Liver (tissue), 3 donors: ENCODE measurements at regions not wholly inside any gene's neighbourhood (a gene's known extent, or its start where the extent isn't known, plus 50 kb on each side); places are given as distances from the start of the nearest gene placed in this dataset.

Experiments
- ATF3 ChIP-seq: IDR thresholded peaks from 2 replicates; pipeline ENCODE4 v1.6.1; 2016; ENCODE audit warnings: antibody characterized with exemption
- CTCF ChIP-seq: fragments of 150-350 bp; IDR thresholded peaks from 2 replicates; pipeline ENCODE4 v1.5.1; 2017; ENCODE audit warnings: improper control_type of control experiment, low read depth, low read length; ENCODE audit not compliant: missing input control
- EGR1 ChIP-seq, 2 donors: IDR thresholded peaks; 2 replicates each; pipeline ENCODE4 v1.6.1; 2016 to 2018; ENCODE audit warnings: antibody characterized with exemption in 2 of 2, low read depth in 2 of 2
- FOXA1 ChIP-seq: IDR thresholded peaks from 2 replicates; pipeline ENCODE4 v1.6.1; 2016; ENCODE audit warnings: antibody characterized with exemption
- GABPA ChIP-seq, 2 donors: IDR thresholded peaks in 1 of 2; conservative IDR thresholded peaks in 1 of 2; 2 replicates each; pipeline ENCODE4 v1.6.1; 2016; ENCODE audit warnings: antibody characterized with exemption in 2 of 2, mild to moderate bottlenecking in 1 of 2, moderate library complexity in 1 of 2
- HNF4A ChIP-seq, 2 donors: conservative IDR thresholded peaks; 2 replicates each; pipeline ENCODE4 v1.6.1; 2016; ENCODE audit warnings: antibody characterized with exemption in 2 of 2, mild to moderate bottlenecking in 2 of 2
- JUND ChIP-seq, 2 donors: IDR thresholded peaks; 2 replicates each; pipeline ENCODE4 v1.6.1; 2016; ENCODE audit warnings: antibody characterized with exemption in 2 of 2
- MAX ChIP-seq: IDR thresholded peaks from 2 replicates; pipeline ENCODE4 v1.6.1; 2016; ENCODE audit warnings: antibody characterized with exemption
- RAD21 ChIP-seq, 2 donors: IDR thresholded peaks; 2 replicates each; pipeline ENCODE4 v1.6.1; 2016; ENCODE audit warnings: antibody characterized with exemption in 2 of 2, mild to moderate bottlenecking in 2 of 2
- REST ChIP-seq: IDR thresholded peaks from 2 replicates; pipeline ENCODE4 v1.6.1; 2016; ENCODE audit warnings: antibody characterized with exemption, mild to moderate bottlenecking
- RXRA ChIP-seq, 2 donors: IDR thresholded peaks; 2 replicates each; pipeline ENCODE4 v1.6.1; 2017 to 2018; ENCODE audit warnings: antibody characterized with exemption in 2 of 2, mild to moderate bottlenecking in 1 of 2
- SP1 ChIP-seq: IDR thresholded peaks from 2 replicates; pipeline ENCODE4 v1.6.1; 2018; ENCODE audit warnings: antibody characterized with exemption, mild to moderate bottlenecking
- TAF1 ChIP-seq: conservative IDR thresholded peaks from 2 replicates; pipeline ENCODE4 v1.6.1; 2016; ENCODE audit warnings: antibody characterized with exemption, mild to moderate bottlenecking
- ZBTB33 ChIP-seq: IDR thresholded peaks from 2 replicates; pipeline ENCODE4 v1.6.1; 2016; ENCODE audit warnings: antibody characterized with exemption
- donor health status: healthy.
- donor health status: healthy.

- TF ChIP-seq CTCF (no peak), RXRA (IDR thresholded peaks at IDR 0.05) (no peak), GABPA (IDR thresholded peaks at IDR 0.05 in 1 of 2, conservative IDR thresholded peaks at IDR 0.05 in 1 of 2) (no peak), REST (no peak), RAD21 (IDR thresholded peaks at IDR 0.05) (no peak), JUND (IDR thresholded peaks at IDR 0.05) (no peak), TAF1 (no peak), ZBTB33 (no peak), SP1 (no peak), ATF3 (no peak), MAX (no peak), FOXA1 (no peak), HNF4A (conservative IDR thresholded peaks at IDR 0.05) (no peak), EGR1 (IDR thresholded peaks at IDR 0.05; ENCODE audit: low read depth in 2 of 2) (no peak)
Measured at GRCh38 chr12:113684908-113685782, 213.5 kb upstream of the LHX5 start.
